WI38 (cell line): ENCODE measurements at regions not wholly inside any gene's neighbourhood (a gene's known extent, or its start where the extent isn't known, plus 50 kb on each side); places are given as distances from the start of the nearest gene placed in this dataset.

Experiments
- H3K4me3 ChIP-seq: 2 replicates; pipeline ENCODE4 v1.5.1; 2011; ENCODE audit warnings: low read depth, mild to moderate bottlenecking, control low read depth, low read length
- CTCF ChIP-seq: IDR thresholded peaks from 2 replicates; pipeline ENCODE4 v1.5.1; 2012; ENCODE audit warnings: low read depth, mild to moderate bottlenecking, control low read depth, low read length

GRCh38 chrX:98409867-98410266 lies 1526.2 kb downstream of the RPA4 start:
- no peak for TF ChIP-seq CTCF
- H3K4me3 ChIP-seq: no peak overlapping the region

- TF ChIP-seq CTCF: no peak
- no peak overlapping the region for H3K4me3 ChIP-seq
These were observed 1528.3 kb downstream of the RPA4 start for GRCh38 chrX:98412058-98412457.

- no peak for TF ChIP-seq CTCF
- no peak overlapping the region for H3K4me3 ChIP-seq
These were observed 1538.8 kb downstream of the RPA4 start for GRCh38 chrX:98422536-98422935.

GRCh38 chrX:98432413-98432812 lies 1548.7 kb downstream of the RPA4 start:
- H3K4me3 ChIP-seq: no peak overlapping the region
- no peak for TF ChIP-seq CTCF

- no peak for TF ChIP-seq CTCF
- H3K4me3 ChIP-seq: no peak overlapping the region
These were observed 1564.8 kb downstream of the RPA4 start for GRCh38 chrX:98448524-98448923.

- TF ChIP-seq CTCF: no peak
These were observed 1568.7 kb downstream of the RPA4 start for GRCh38 chrX:98452456-98452855.

GRCh38 chrX:98459669-98460068 lies 1576.0 kb downstream of the RPA4 start:
- no peak overlapping the region for H3K4me3 ChIP-seq
- no peak for TF ChIP-seq CTCF

More at GRCh38 chrX:98452456-98452855, 1568.7 kb downstream of the RPA4 start:
- no peak overlapping the region for H3K4me3 ChIP-seq
